Astrocyte of the cerebellum (primary cell): ENCODE measurements at regions not wholly inside any gene's neighbourhood (a gene's known extent, or its start where the extent isn't known, plus 50 kb on each side); places are given as distances from the start of the nearest gene placed in this dataset.

Source experiments
- DNase-seq: peaks from one replicate; pipeline ENCODE4 v3.0.0-alpha.2; 2011; ENCODE audit warnings: low read depth
- H3K4me3 ChIP-seq: 2 replicates; pipeline ENCODE4 v1.5.1; 2011; ENCODE audit warnings: mild to moderate bottlenecking, low read depth, low read length, moderate library complexity
- in situ Hi-C: cut with HindIII; loops from 2 replicates; pipeline ENCODE4 v1.10.0; 2017; ENCODE audit warnings: low sequenced_read_pairs
- TF ChIP-seq, protein P1 (sequence below): IDR thresholded peaks from 2 replicates; pipeline ENCODE4 v1.5.1; 2012; ENCODE audit warnings: low read length, low read depth, moderate library complexity, mild to moderate bottlenecking; ENCODE audit errors: missing control alignments

DNA sequence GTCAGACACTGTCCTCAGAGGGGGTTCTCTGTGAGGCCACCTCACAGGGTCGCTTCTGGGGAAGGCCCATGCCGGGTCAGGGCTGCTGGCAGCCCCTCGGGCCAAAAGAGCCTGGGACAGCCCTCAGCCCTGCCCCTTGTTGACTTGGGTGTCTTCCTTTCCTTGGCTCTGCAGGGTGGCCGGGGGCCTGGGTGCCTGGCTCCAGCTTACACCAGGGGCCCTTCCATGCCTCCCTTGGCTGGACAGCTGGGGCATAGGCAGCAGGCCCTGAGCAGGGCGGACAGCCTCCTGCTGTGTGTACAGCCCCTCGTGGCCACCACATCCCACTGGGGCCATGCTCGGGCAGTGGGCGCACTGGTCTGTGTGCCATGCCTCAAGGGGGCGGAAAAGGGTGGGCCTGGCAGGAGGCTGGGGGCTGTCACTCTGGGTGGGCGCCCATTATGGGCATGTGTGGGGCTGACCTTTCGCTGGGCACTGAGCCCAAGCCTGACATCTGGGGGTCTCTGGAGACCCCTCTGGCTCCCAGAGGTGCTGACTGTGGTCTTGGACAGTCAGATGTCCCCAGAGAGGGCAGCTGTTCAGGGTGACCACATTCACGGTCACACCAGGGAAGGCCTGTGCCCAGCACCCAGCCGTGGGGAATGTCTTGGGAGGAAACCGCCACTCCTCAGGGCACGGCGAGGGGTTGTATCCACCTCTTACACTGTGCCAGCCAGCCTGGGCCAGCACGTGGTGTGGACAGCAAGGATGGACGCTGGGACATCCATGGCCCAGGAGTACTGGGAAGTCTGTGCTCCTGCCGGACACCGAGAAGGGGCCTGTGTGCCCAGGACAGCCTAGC, 313.3 kb downstream of the TMEM121 start:
- in situ Hi-C loops: no loop called here
- TF ChIP-seq, protein P1, sequence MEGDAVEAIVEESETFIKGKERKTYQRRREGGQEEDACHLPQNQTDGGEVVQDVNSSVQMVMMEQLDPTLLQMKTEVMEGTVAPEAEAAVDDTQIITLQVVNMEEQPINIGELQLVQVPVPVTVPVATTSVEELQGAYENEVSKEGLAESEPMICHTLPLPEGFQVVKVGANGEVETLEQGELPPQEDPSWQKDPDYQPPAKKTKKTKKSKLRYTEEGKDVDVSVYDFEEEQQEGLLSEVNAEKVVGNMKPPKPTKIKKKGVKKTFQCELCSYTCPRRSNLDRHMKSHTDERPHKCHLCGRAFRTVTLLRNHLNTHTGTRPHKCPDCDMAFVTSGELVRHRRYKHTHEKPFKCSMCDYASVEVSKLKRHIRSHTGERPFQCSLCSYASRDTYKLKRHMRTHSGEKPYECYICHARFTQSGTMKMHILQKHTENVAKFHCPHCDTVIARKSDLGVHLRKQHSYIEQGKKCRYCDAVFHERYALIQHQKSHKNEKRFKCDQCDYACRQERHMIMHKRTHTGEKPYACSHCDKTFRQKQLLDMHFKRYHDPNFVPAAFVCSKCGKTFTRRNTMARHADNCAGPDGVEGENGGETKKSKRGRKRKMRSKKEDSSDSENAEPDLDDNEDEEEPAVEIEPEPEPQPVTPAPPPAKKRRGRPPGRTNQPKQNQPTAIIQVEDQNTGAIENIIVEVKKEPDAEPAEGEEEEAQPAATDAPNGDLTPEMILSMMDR: no peak
- DNase-seq: no peak
- H3K4me3 ChIP-seq: no peak overlapping the region

DNA sequence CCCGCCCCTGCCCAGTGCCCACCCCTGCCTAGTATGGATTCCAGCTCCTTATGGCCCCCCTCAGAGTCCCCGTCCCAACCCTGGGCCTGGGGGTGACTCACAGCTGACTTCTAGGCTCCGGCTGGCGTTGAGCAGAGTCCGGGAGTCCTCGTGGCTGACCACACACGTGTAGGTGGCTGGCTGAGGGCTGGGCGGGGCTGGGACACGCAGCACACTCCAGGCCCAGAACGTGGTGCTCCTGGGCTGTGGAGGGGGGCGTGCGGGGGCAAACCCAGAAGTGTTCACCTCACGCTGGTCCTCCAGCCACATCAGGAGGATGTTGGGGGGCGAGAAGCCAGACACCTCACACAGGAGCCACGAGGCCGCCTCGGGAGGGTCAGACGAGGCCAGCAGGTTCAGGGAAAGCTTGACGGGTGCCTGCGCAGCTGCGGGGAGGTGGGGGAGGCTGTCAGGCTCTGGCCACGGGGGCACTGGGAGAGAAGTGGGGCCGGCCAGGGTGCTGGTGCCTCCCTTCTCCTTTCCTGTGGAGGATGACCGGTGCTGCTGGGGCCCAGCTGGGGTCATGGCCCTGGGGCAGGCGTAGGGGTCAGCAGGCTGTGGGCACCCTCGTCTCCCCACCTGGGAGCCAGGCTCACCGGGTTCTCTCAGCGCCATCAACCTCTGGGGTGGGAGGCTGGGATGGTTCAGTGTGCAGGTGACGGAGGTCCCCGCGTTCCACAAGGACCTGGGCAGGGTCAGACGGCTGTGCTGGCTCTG, 314.1 kb downstream of the TMEM121 start:
- TF ChIP-seq, protein P1: no peak
- in situ Hi-C loops: no loop called here
- no peak for DNase-seq
- H3K4me3 ChIP-seq: no peak overlapping the region

DNA sequence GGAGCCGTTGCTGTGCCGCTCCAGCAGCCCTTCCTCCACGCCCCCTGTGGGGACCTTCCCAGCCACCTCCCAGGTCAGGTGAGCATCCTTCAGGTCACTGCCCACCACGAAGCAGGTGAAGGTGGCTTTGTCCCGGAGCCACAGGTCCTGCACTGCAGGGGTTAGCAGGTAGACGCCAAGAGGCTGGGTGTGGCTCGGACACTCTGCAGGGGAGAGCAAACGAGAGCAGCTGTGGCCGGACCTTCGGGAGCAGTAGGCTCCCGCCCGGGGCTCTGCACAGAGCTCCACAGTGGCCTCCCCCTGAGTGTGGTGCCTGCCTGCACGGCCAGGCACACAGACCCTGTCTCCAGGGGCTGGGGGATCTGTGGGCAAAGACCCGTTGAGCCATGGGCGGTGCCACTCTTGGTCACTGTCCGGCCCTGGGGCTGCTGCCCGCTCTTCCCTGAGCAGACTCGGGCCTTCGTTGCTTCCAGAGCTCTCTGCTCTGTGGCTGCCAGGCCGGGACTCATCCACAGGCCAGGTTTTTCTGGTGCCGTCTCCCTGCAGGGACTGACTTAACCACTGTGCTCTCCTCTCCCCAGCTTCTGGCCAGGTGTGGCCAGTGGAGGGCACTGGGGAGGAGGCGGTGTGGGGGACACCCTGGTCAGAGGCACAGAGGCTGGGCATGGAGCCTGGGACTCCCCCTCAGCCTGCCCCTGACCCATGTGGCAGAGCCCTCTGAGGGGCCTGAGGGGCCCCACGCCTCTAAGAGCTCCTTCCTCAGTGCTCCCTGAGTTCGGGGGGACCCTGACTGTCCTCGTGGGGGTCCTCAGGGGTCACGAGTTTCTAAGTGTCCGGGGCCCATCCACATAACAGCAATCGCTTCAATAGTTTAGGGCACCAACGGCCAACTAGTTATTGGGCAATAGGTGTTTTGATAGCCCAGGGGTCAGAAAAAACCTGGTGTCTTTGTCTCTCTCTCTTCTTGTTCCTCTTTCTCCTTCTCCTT, 314.9 kb downstream of the TMEM121 start:
- in situ Hi-C loops: no loop called here
- TF ChIP-seq, protein P1: no peak
- H3K4me3 ChIP-seq: no peak overlapping the region
- DNase-seq: no peak

DNA sequence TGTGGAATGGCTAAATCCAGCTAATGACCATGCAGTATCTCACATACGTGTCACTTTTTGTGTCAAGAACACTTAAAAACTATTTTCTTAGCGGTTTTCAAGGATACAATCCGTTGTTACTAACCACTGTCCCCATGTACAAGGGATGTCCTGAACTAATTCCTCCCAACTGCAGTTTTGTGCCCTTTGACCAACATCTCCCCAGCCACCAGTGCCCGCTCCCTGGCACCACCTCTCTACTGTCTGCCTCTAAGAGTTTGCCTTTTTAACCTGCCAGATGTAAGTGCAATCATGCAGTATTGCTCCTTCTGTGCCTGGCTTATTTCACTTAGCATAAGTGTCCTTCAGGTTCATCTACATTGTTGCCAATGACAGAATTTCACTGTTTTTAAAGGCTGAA, 315.7 kb downstream of the TMEM121 start:
- TF ChIP-seq, protein P1: no peak
- DNase-seq: no peak
- H3K4me3 ChIP-seq: no peak overlapping the region
- in situ Hi-C loops: no loop called here

DNA sequence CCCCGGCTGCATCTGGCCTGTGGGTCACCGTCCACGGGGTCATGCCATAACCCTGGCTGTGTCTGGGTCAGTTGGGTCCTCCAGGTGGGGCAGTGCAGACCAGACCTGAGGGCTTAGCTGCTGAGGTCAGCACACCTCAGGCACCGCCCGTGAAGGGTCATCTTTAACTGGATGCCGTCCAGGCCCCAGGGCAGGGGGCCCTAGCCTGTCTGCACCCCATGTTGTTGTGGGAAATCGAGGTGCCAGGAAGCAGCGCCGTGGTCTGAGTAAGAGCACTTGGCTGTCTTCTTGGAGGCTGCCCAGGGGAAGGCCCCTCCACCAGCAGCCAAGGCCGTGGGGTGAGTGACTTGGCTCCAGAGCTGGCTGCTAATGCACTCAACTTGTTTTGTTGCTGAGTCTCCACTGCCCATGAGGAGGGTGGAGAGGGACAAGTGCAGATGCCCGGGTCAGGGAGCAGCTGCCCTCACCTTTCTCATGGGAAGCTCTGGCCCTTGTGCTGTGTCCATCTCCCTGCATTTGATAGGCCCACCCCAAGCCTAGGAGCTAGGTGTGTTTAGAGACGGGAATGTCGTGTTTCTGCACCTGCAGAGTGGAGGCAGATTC, 317.2 kb downstream of the TMEM121 start:
- H3K4me3 ChIP-seq: no peak overlapping the region
- in situ Hi-C loops: no loop called here
- no peak for DNase-seq
- TF ChIP-seq, protein P1: no peak
